NCI-H2196 treated with DMSO at 0.1 percent for 48 hours (cell line): ENCODE measurements at regions not wholly inside any gene's neighbourhood (a gene's known extent, or its start where the extent isn't known, plus 50 kb on each side); places are given as distances from the start of the nearest gene placed in this dataset.

Experiments
- DNase-seq: peaks from one replicate; lab custom pipeline; 2025; ENCODE audit not compliant: unreplicated experiment; lab: John Stamatoyannopoulos, UW

GRCh38 chr7:20021831-20022230 lies 195.4 kb downstream of the MACC1 start:
- no peak for DNase-seq

- DNase-seq: no peak
Observed at GRCh38 chr7:20021066-20021465, 196.1 kb downstream of the MACC1 start.

- no peak for DNase-seq
Observed at GRCh38 chr7:20019757-20020432, 197.3 kb downstream of the MACC1 start.

GRCh38 chr7:20016669-20017068 lies 200.5 kb downstream of the MACC1 start:
- no peak for DNase-seq

- DNase-seq: no peak
Observed at GRCh38 chr7:20013536-20013935, 203.6 kb downstream of the MACC1 start.

- no peak for DNase-seq
Observed at GRCh38 chr7:20012100-20012499, 205.1 kb downstream of the MACC1 start.

- DNase-seq: no peak
Observed at GRCh38 chr7:20010877-20011276, 206.3 kb downstream of the MACC1 start.

GRCh38 chr7:20007510-20007909 lies 209.7 kb downstream of the MACC1 start:
- no peak for DNase-seq

- DNase-seq: no peak
Observed at GRCh38 chr7:20005081-20005480, 212.1 kb downstream of the MACC1 start.

- DNase-seq: no peak
Observed at GRCh38 chr7:19999681-20000080, 217.5 kb downstream of the MACC1 start.

GRCh38 chr7:19991936-19992335 lies 218.5 kb upstream of the TMEM196 start:
- no peak for DNase-seq

- no peak for DNase-seq
Observed at GRCh38 chr7:19989906-19990305, 216.5 kb upstream of the TMEM196 start.

- no peak for DNase-seq
Observed at GRCh38 chr7:19988860-19989259, 215.4 kb upstream of the TMEM196 start.

GRCh38 chr7:19984231-19984632 lies 210.8 kb upstream of the TMEM196 start:
- DNase-seq: no peak

GRCh38 chr7:19982841-19983835 lies 209.7 kb upstream of the TMEM196 start:
- DNase-seq: no peak

GRCh38 chr7:19973581-19973980 lies 200.2 kb upstream of the TMEM196 start:
- DNase-seq: no peak

GRCh38 chr7:19972876-19973275 lies 199.5 kb upstream of the TMEM196 start:
- DNase-seq: no peak

- no peak for DNase-seq
Observed at GRCh38 chr7:19971956-19972355, 198.5 kb upstream of the TMEM196 start.

- no peak for DNase-seq
Observed at GRCh38 chr7:19970514-19970913, 197.1 kb upstream of the TMEM196 start.

- no peak for DNase-seq
Observed at GRCh38 chr7:19969859-19970493, 196.6 kb upstream of the TMEM196 start.

- no peak for DNase-seq
Observed at GRCh38 chr7:19964246-19964645, 190.8 kb upstream of the TMEM196 start.

- no peak for DNase-seq
Observed at GRCh38 chr7:19963695-19964094, 190.3 kb upstream of the TMEM196 start.
